IMR-90 (cell line): ENCODE measurements at regions not wholly inside any gene's neighbourhood (a gene's known extent, or its start where the extent isn't known, plus 50 kb on each side); places are given as distances from the start of the nearest gene placed in this dataset.

Experiments used
- ATAC-seq: fragments of 200-7000 bp; cut with Tn5 transposase; 2 replicates; pipeline ENCODE4 v1.9.1; 2020; ENCODE audit warnings: low read depth, mild to moderate bottlenecking, moderate library complexity
- BruUV-seq: library from RNA; stranded (reverse); fragments of 400-500 nt; replicated peaks from 2 replicates; lab custom pipeline; 2021; lab: Mats Ljungman, UMichigan
- CTCF ChIA-PET: fragments of 300-600 bp; formaldehyde crosslinking; extraction: SDS; loops from one replicate; lab custom pipeline; 2021; ENCODE audit warnings: antibody characterized with exemption; lab: Yijun Ruan, JAX
- POLR2A ChIA-PET: fragments of 300-600 bp; sonication (Branson Sonifier 250); formaldehyde crosslinking; loops from one replicate; lab custom pipeline; 2022; ENCODE audit warnings: antibody characterized with exemption; ENCODE audit not compliant: unreplicated experiment; lab: Charles Lee
- DNase-seq: peaks from one replicate; pipeline ENCODE4 v3.0.0; 2013
- H2AFZ ChIP-seq: replicated peaks from 2 replicates; pipeline ENCODE3; 2013; ENCODE audit warnings: low read length, mild to moderate bottlenecking; ENCODE audit not compliant: poor library complexity
- H2AK5ac ChIP-seq: 2 replicates; pipeline ENCODE4 v1.6.1; 2013; ENCODE audit warnings: low read depth, low read length, inconsistent platforms
- H2AK9ac ChIP-seq: replicated peaks from 2 replicates; pipeline ENCODE3; 2013; ENCODE audit warnings: mild to moderate bottlenecking, low read depth, low read length, moderate library complexity; ENCODE audit not compliant: poor library complexity
- H2BK120ac ChIP-seq: 2 replicates; pipeline ENCODE4 v1.6.1; 2013; ENCODE audit warnings: low read depth, low read length, inconsistent platforms
- H2BK15ac ChIP-seq: 3 replicates; pipeline ENCODE4 v1.6.1; 2013; ENCODE audit warnings: low read depth, low read length, inconsistent platforms
- H2BK20ac ChIP-seq: 2 replicates; pipeline ENCODE4 v1.6.1; 2013; ENCODE audit warnings: low read depth, mild to moderate bottlenecking, inconsistent platforms, low read length, moderate library complexity
- H2BK5ac ChIP-seq: 2 replicates; pipeline ENCODE4 v1.6.1; 2013; ENCODE audit warnings: mild to moderate bottlenecking, low read depth, low read length, inconsistent platforms; ENCODE audit not compliant: poor library complexity, severe bottlenecking
- H3K14ac ChIP-seq: replicated peaks from 2 replicates; pipeline ENCODE4 v1.6.1; 2013; ENCODE audit warnings: low read depth, low read length, inconsistent platforms
- H3K18ac ChIP-seq: 2 replicates; pipeline ENCODE4 v1.6.1; 2013; ENCODE audit warnings: low read depth, low read length, control low read depth
- H3K23ac ChIP-seq: 2 replicates; pipeline ENCODE4 v1.6.1; 2013; ENCODE audit warnings: low read depth, low read length, inconsistent platforms
- H3K27ac ChIP-seq: 2 replicates; pipeline ENCODE4 v1.5.1; 2013; ENCODE audit warnings: mild to moderate bottlenecking, control low read depth, low read length; ENCODE audit not compliant: insufficient read depth
- H3K27me3 ChIP-seq: 2 replicates; pipeline ENCODE4 v1.6.1; 2013; ENCODE audit warnings: low read length; ENCODE audit not compliant: control insufficient read depth, insufficient read depth
- H3K36me3 ChIP-seq: 2 replicates; pipeline ENCODE4 v1.6.1; 2013; ENCODE audit warnings: low read length, mixed read lengths; ENCODE audit not compliant: control insufficient read depth, insufficient read depth
- H3K4ac ChIP-seq: 2 replicates; pipeline ENCODE4 v1.6.1; 2013; ENCODE audit warnings: low read depth, low read length, inconsistent platforms
- H3K4me1 ChIP-seq: 2 replicates; pipeline ENCODE4 v1.6.1; 2013; ENCODE audit warnings: low read length, mixed read lengths; ENCODE audit not compliant: control insufficient read depth, insufficient read depth
- H3K4me2 ChIP-seq: 2 replicates; pipeline ENCODE4 v1.6.1; 2013; ENCODE audit warnings: low read depth, mild to moderate bottlenecking, control low read depth, low read length, moderate library complexity
- H3K4me3 ChIP-seq: 2 replicates; pipeline ENCODE4 v1.5.1; 2013; ENCODE audit warnings: low read depth, mild to moderate bottlenecking, control low read depth, low read length, moderate library complexity; ENCODE audit not compliant: insufficient read depth
- H3K56ac ChIP-seq: 2 replicates; pipeline ENCODE4 v1.6.1; 2013; ENCODE audit warnings: low read length, inconsistent platforms; ENCODE audit not compliant: insufficient read depth; ENCODE audit errors: extremely low read depth
- H3K79me1 ChIP-seq, 2 experiments: 2 replicates each; pipeline ENCODE4 v1.6.1; 2013; ENCODE audit warnings: low read length in 2 of 2, inconsistent platforms in 1 of 2, low read depth in 1 of 2
- H3K9ac ChIP-seq: 2 replicates; pipeline ENCODE4 v1.6.1; 2013; ENCODE audit warnings: low read depth, low read length, control low read depth
- H3K9me1 ChIP-seq: 2 replicates; pipeline ENCODE4 v1.6.1; 2013; ENCODE audit warnings: low read length, inconsistent platforms; ENCODE audit not compliant: insufficient read depth
- H3K9me3 ChIP-seq: 2 replicates; pipeline ENCODE4 v1.6.1; 2013; ENCODE audit warnings: low read length; ENCODE audit not compliant: control insufficient read depth, insufficient read depth
- H4K20me1 ChIP-seq: 2 replicates; pipeline ENCODE4 v1.6.1; 2013; ENCODE audit warnings: low read length, inconsistent platforms; ENCODE audit not compliant: insufficient read depth
- H4K5ac ChIP-seq: 2 replicates; pipeline ENCODE4 v1.6.1; 2013; ENCODE audit warnings: mild to moderate bottlenecking, low read depth, low read length, control low read depth
- H4K8ac ChIP-seq, 2 experiments: 2 replicates each; pipeline ENCODE4 v1.6.1; 2013; ENCODE audit warnings: low read depth in 2 of 2, low read length in 2 of 2, control low read depth in 1 of 2, inconsistent platforms in 1 of 2
- H4K91ac ChIP-seq: 2 replicates; pipeline ENCODE4 v1.6.1; 2013; ENCODE audit warnings: low read depth, low read length, inconsistent platforms; ENCODE audit not compliant: insufficient read depth
- RAD21 ChIP-seq: IDR thresholded peaks from 2 replicates; pipeline ENCODE4 v1.6.1; 2012; ENCODE audit warnings: low read length, improper control_type of control experiment
- WGBS, 2 experiments: methylation state at CpG; one replicate each; pipeline versions ENCODE4 v1.1.5 to v1.1.7; 2013; ENCODE audit warnings: missing lambda C conversion rate in 2 of 2; ENCODE audit not compliant: insufficient read length in 1 of 2; ENCODE audit errors: extremely low coverage in 2 of 2; 5-methylcytosine and 5-hydroxymethylcytosine counted together
- dilution Hi-C: fragments of 300-500 bp; cut with HindIII; formaldehyde crosslinking; loops from one replicate; pipeline ENCODE4 v1.14.3; 2018; ENCODE audit warnings: low sequenced_read_pairs; ENCODE audit not compliant: unreplicated experiment
- in situ Hi-C: fragments of 300-500 bp; cut with MboI; formaldehyde crosslinking; loops from 3 replicates; pipeline ENCODE4 v1.14.3; 2019; ENCODE audit warnings: low sequenced_read_pairs, inconsistent platforms, mixed read lengths
- intact Hi-C: fragments of 100-400 bp; cut with micrococcal nuclease; formaldehyde crosslinking; loops from 2 replicates; pipeline ENCODE4 v1.10.0; 2022
- TF ChIP-seq, protein P1 (sequence below): fragments of 150-350 bp; IDR thresholded peaks from 2 replicates; pipeline ENCODE4 v1.6.1; 2016; ENCODE audit warnings: low read depth, mild to moderate bottlenecking, low read length, moderate library complexity, borderline replicate concordance
- TF ChIP-seq, protein P2 (sequence below): conservative IDR thresholded peaks from 2 replicates; pipeline ENCODE4 v1.5.1; 2012; ENCODE audit warnings: mild to moderate bottlenecking, low read depth, low read length, improper control_type of control experiment

DNA sequence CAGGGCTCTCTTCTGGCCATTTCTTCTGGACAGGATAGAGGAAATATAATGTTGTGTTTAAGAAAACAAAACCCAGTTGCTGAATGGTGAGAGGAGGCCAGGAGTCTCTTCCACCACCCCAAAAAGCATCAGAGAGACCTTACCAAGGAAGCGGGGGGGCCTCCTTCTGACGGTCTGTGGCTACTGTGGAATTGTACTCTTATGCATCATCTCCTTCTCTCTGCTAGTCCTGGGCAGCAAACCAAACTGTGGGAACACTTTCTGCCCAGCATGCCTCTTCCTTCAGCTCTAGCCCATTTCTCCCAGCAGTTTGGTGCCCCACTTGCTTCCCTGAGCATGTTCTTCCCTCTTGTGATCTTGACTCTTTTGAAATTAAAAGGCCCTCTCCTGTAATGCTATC, 157.7 kb downstream of the HHIPL2 start:
- Histone ChIP-seq H4K91ac (no peak overlapping the region; the same call in 1 of the 2 replicates), H3K4ac (peak overlapping the region; percentile 57), H3K9ac (no peak overlapping the region), H3K36me3 (no peaks in the 10 kb centered on the region), H3K18ac (peak overlapping the region; percentile 3; the same call in 1 of the 2 replicates), H2BK15ac (peak overlapping the region; percentile 59; the same call in 2 of the 3 replicates), H3K56ac (no peak overlapping the region), H2AK9ac (no peak overlapping the region), H2AK5ac (peak overlapping the region; percentile 20; the same call in 1 of the 2 replicates), H3K79me1 (no peaks in the 10 kb centered on the region), H3K14ac (peak overlapping the region; percentile 71; the same call in 1 of the 2 replicates), H3K27me3 (no peaks in the 10 kb centered on the region), H4K5ac (no peak overlapping the region), H3K4me1 (peaks cover 5% of the 10 kb centered on the region), H4K8ac (0 out of 4 replicates have a peak overlapping the region, but pooled peaks of 1 of the 2 experiments have one; percentile 6), H3K9me3 (no peaks in the 10 kb centered on the region), H3K23ac (peak overlapping the region; percentile 25; the same call in 1 of the 2 replicates), H2BK5ac (peak overlapping the region; percentile 4), H3K4me2 (no peak overlapping the region), H2BK120ac (peak overlapping the region; percentile 87), H3K4me3 (no peak overlapping the region), H3K27ac (no peak overlapping the region), H4K20me1 (no peaks in the 10 kb centered on the region), H2AFZ (peak overlapping the region; percentile 62), H2BK20ac (peak overlapping the region; percentile 62), H3K9me1 (peaks cover 4% of the 10 kb centered on the region; the same call in 1 of the 2 replicates)
- peak; percentile 25; the same call in 1 of the 2 replicates for TF ChIP-seq RAD21
- TF ChIP-seq, protein P1, sequence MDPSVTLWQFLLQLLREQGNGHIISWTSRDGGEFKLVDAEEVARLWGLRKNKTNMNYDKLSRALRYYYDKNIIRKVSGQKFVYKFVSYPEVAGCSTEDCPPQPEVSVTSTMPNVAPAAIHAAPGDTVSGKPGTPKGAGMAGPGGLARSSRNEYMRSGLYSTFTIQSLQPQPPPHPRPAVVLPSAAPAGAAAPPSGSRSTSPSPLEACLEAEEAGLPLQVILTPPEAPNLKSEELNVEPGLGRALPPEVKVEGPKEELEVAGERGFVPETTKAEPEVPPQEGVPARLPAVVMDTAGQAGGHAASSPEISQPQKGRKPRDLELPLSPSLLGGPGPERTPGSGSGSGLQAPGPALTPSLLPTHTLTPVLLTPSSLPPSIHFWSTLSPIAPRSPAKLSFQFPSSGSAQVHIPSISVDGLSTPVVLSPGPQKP, result no peak
- TF ChIP-seq, protein P2, sequence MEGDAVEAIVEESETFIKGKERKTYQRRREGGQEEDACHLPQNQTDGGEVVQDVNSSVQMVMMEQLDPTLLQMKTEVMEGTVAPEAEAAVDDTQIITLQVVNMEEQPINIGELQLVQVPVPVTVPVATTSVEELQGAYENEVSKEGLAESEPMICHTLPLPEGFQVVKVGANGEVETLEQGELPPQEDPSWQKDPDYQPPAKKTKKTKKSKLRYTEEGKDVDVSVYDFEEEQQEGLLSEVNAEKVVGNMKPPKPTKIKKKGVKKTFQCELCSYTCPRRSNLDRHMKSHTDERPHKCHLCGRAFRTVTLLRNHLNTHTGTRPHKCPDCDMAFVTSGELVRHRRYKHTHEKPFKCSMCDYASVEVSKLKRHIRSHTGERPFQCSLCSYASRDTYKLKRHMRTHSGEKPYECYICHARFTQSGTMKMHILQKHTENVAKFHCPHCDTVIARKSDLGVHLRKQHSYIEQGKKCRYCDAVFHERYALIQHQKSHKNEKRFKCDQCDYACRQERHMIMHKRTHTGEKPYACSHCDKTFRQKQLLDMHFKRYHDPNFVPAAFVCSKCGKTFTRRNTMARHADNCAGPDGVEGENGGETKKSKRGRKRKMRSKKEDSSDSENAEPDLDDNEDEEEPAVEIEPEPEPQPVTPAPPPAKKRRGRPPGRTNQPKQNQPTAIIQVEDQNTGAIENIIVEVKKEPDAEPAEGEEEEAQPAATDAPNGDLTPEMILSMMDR, result 0 out of 2 replicates have a peak, but pooled peaks have one; percentile 10
- DNase-seq, result peak; percentile 82
- in situ Hi-C loops (loop anchor here (10.0 kb wide), 1 partner anchor 55 kb away; no protein-coding TSS in a partner anchor), intact Hi-C loops (no loop called here), dilution Hi-C loops (no loop called here)
- WGBS, 2 experiments, result no CpG with 5 or more reads among the region's 2 CpGs
- no TSS peak for BruUV-seq
- peak; percentile 76 for ATAC-seq
- CTCF ChIA-PET, result interaction anchor here (1.6 kb wide), 1 partner anchor 108 kb away, joined by 3 read pairs; no protein-coding TSS in a partner anchor
- POLR2A ChIA-PET, result no interaction called here
